Naive thymus-derived CD4-positive, alpha-beta T cell (primary cell): ENCODE measurements at regions not wholly inside any gene's neighbourhood (a gene's known extent, or its start where the extent isn't known, plus 50 kb on each side); places are given as distances from the start of the nearest gene placed in this dataset.

Source experiments
- ATAC-seq: fragments of 150-1000 bp; cut with Tn5 transposase; 2 replicates; pipeline ENCODE4 v1.10.0; 2021; ENCODE audit warnings: mild to moderate bottlenecking, moderate library complexity
- CTCF ChIA-PET: fragments of 350-600 bp; sonication (Branson Sonifier 250); formaldehyde crosslinking; loops from one replicate; lab custom pipeline; 2021; ENCODE audit warnings: antibody characterized with exemption; lab: Charles Lee
- POLR2A ChIA-PET: fragments of 350-600 bp; sonication (Branson Sonifier 250); formaldehyde crosslinking; loops from one replicate; lab custom pipeline; 2021; ENCODE audit warnings: antibody characterized with exemption, inconsistent platforms; lab: Charles Lee
- DNase-seq, 9 donors: peaks; one replicate each; pipeline versions ENCODE4 v3.0.0 to v3.0.0-alpha.2; 2020 to 2022; ENCODE audit warnings: mixed read lengths in 1 of 9
- H3K27ac ChIP-seq: one replicate; pipeline ENCODE4 v1.7.0; 2013; ENCODE audit warnings: mild to moderate bottlenecking, low read depth, low read length, moderate library complexity
- H3K27me3 ChIP-seq, 2 donors: one replicate each; pipeline ENCODE4 v1.7.0; 2013; ENCODE audit warnings: low read length in 2 of 2, mild to moderate bottlenecking in 2 of 2, moderate library complexity in 2 of 2; ENCODE audit not compliant: control insufficient read depth in 2 of 2, insufficient read depth in 2 of 2
- H3K36me3 ChIP-seq, 3 experiments: 1 replicate in 2 of 3; 2 replicates in 1 of 3; pipeline ENCODE4 v1.7.0; 2013; ENCODE audit warnings: low read length in 3 of 3, mild to moderate bottlenecking in 3 of 3, moderate library complexity in 1 of 3; ENCODE audit not compliant: insufficient read depth in 3 of 3, control insufficient read depth in 2 of 3
- H3K4me1 ChIP-seq, 2 donors: one replicate each; pipeline ENCODE4 v1.7.0; 2013; ENCODE audit warnings: low read length in 2 of 2, mild to moderate bottlenecking in 2 of 2, moderate library complexity in 1 of 2; ENCODE audit not compliant: control insufficient read depth in 2 of 2, insufficient read depth in 2 of 2
- H3K4me3 ChIP-seq: 2 replicates; pipeline ENCODE4 v1.7.0; 2013; ENCODE audit warnings: mild to moderate bottlenecking, low read length
- H3K9me3 ChIP-seq, 3 experiments: 1 replicate in 2 of 3; 2 replicates in 1 of 3; pipeline ENCODE4 v1.7.0; 2013; ENCODE audit warnings: low read length in 3 of 3; ENCODE audit not compliant: control insufficient read depth in 2 of 3
- H3K27ac Mint-ChIP-seq, 9 donors: one replicate each; pipeline ENCODE4 v1.8.0; 2020 to 2022; ENCODE audit warnings: mixed read lengths in 9 of 9, mild to moderate bottlenecking in 8 of 9, moderate library complexity in 5 of 9, inconsistent platforms in 2 of 9
- H3K27me3 Mint-ChIP-seq, 5 donors: one replicate each; pipeline ENCODE4 v1.8.0; 2021 to 2022; ENCODE audit warnings: mixed read lengths in 5 of 5, mild to moderate bottlenecking in 1 of 5
- H3K36me3 Mint-ChIP-seq, 5 donors: one replicate each; pipeline ENCODE4 v1.8.0; 2020 to 2022; ENCODE audit warnings: mixed read lengths in 5 of 5, mild to moderate bottlenecking in 3 of 5, inconsistent platforms in 1 of 5
- H3K4me1 Mint-ChIP-seq, 7 donors: one replicate each; pipeline ENCODE4 v1.8.0; 2020 to 2022; ENCODE audit warnings: mixed read lengths in 7 of 7, mild to moderate bottlenecking in 3 of 7, inconsistent platforms in 1 of 7
- H3K4me3 Mint-ChIP-seq, 10 donors: one replicate each; pipeline ENCODE4 v1.8.0; 2020 to 2022; ENCODE audit warnings: mild to moderate bottlenecking in 10 of 10, mixed read lengths in 10 of 10, moderate library complexity in 6 of 10, inconsistent platforms in 2 of 10
- H3K9me3 Mint-ChIP-seq, 11 donors: one replicate each; pipeline ENCODE4 v1.8.0; 2020 to 2022; ENCODE audit warnings: mixed read lengths in 11 of 11, mild to moderate bottlenecking in 4 of 11, inconsistent platforms in 1 of 11, moderate library complexity in 1 of 11
- intact Hi-C, 2 donors: fragments of 100-400 bp; cut with micrococcal nuclease; formaldehyde crosslinking; loops; one replicate each; pipeline ENCODE4 v1.15.1; 2023

- H3K36me3 ChIP-seq: no peaks in the 10 kb centered on the region
- peaks cover 0 to 11% (median 0%) of the 10 kb centered on the region in 3 experiments for H3K9me3 ChIP-seq
- H3K27me3 Mint-ChIP-seq: no peaks in the 10 kb centered on the region
- peaks cover 0 to 24% (median 15%) of the 10 kb centered on the region in 11 donors for H3K9me3 Mint-ChIP-seq
- H3K27ac Mint-ChIP-seq: no peak overlapping the region
- ATAC-seq (no peak), DNase-seq (no peak)
- CTCF ChIA-PET: interaction anchor here (0.5 to 3.6 kb wide), 11 partner anchors 8 to 474 kb away, joined by 3 to 51 read pairs (median 3); no protein-coding TSS in a partner anchor
- H3K4me3 Mint-ChIP-seq: no peak overlapping the region
- peaks cover 6 to 36% (median 14%) of the 10 kb centered on the region in 7 donors for H3K4me1 Mint-ChIP-seq
- H3K4me3 ChIP-seq: no peak overlapping the region
- POLR2A ChIA-PET: interaction anchor here (1.2 to 2.3 kb wide), 3 partner anchors 10 to 182 kb away, joined by 3 to 10 read pairs (median 4); no protein-coding TSS in a partner anchor
- peaks cover 3 to 4% of the 10 kb centered on the region in 2 donors for H3K4me1 ChIP-seq
- intact Hi-C loops: loop anchor here in 1 of 2 donors (5.0 kb wide), 1 partner anchor 33 kb away; no protein-coding TSS in a partner anchor
- H3K27ac ChIP-seq: no peak overlapping the region
- H3K36me3 Mint-ChIP-seq: peaks cover 0 to 19% (median 11%) of the 10 kb centered on the region in 5 donors
- H3K27me3 ChIP-seq: no peaks in the 10 kb centered on the region
These were observed 98.4 kb upstream of the SGIP1 start for GRCh38 chr1:66435541-66435940.

GRCh38 chr1:66436378-66437135 is 97.4 kb upstream of the SGIP1 start:
- ChIA-PET CTCF (interaction anchor here (0.6 to 3.6 kb wide), 13 partner anchors 9 to 477 kb away, joined by 3 to 51 read pairs (median 3); no protein-coding TSS in a partner anchor), POLR2A (interaction anchor here (0.9 to 2.3 kb wide), 5 partner anchors 9 to 183 kb away, joined by 3 to 10 read pairs (median 4); no protein-coding TSS in a partner anchor)
- Mint-ChIP-seq H3K27me3 (no peaks in the 10 kb centered on the region), H3K4me3 (no peak overlapping the region), H3K4me1 (peaks cover 6 to 36% (median 14%) of the 10 kb centered on the region in 7 donors), H3K9me3 (peaks cover 0 to 14% (median 7%) of the 10 kb centered on the region in 11 donors), H3K36me3 (peaks cover 0 to 17% (median 2%) of the 10 kb centered on the region in 5 donors), H3K27ac (peak overlapping the region in 4 of 9 donors; percentile 3 to 30 (median 8))
- H3K36me3 ChIP-seq: no peaks in the 10 kb centered on the region
- intact Hi-C loops: loop anchor here (1.0 to 5.0 kb wide), 5 partner anchors 9 to 154 kb away; no protein-coding TSS in a partner anchor
- DNase-seq (peak in 7 of 9 donors; percentile 12 to 52 (median 32)), ATAC-seq (peak; percentile 79)
- no peak overlapping the region for H3K27ac ChIP-seq
- no peaks in the 10 kb centered on the region for H3K27me3 ChIP-seq
- H3K9me3 ChIP-seq: peaks cover 0 to 3% (median 0%) of the 10 kb centered on the region in 3 experiments
- no peak overlapping the region for H3K4me3 ChIP-seq
- H3K4me1 ChIP-seq: peaks cover 3 to 4% of the 10 kb centered on the region in 2 donors

DNA sequence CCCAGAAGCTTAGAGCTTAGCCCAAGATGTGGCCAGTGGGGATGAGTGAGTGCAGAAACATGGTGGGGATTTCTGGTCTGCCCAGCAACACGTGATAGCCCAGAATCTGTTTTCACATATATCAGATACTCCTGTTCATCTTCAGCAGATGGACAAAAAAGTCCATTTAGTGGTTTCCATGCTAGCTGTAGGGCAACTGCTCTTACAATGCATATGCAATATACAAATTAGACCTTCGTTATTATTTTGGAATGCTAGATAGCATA is 96.9 kb upstream of the SGIP1 start:
- H3K9me3 Mint-ChIP-seq: peaks cover 0 to 11% (median 4%) of the 10 kb centered on the region in 11 donors
- H3K4me1 ChIP-seq: peaks cover 3 to 4% of the 10 kb centered on the region in 2 donors
- ChIA-PET POLR2A (interaction anchor here (0.9 to 2.3 kb wide), 4 partner anchors 8 to 184 kb away, joined by 3 to 10 read pairs (median 5); no protein-coding TSS in a partner anchor), CTCF (interaction anchor here (0.7 to 3.6 kb wide), 9 partner anchors 8 to 478 kb away, joined by 3 to 51 read pairs (median 7); no protein-coding TSS in a partner anchor)
- ATAC-seq (no peak), DNase-seq (no peak)
- peaks cover 6 to 39% (median 14%) of the 10 kb centered on the region in 7 donors for H3K4me1 Mint-ChIP-seq
- H3K9me3 ChIP-seq: no peaks in the 10 kb centered on the region
- H3K4me3 Mint-ChIP-seq: no peak overlapping the region
- no peak overlapping the region for H3K27ac Mint-ChIP-seq
- H3K36me3 Mint-ChIP-seq: peaks cover 0 to 17% (median 0%) of the 10 kb centered on the region in 5 donors
- no peak overlapping the region for H3K4me3 ChIP-seq
- H3K36me3 ChIP-seq: no peaks in the 10 kb centered on the region
- intact Hi-C loops: loop anchor here (2.0 to 5.0 kb wide), 2 partner anchors 30 to 35 kb away; no protein-coding TSS in a partner anchor
- H3K27ac ChIP-seq: no peak overlapping the region
- no peaks in the 10 kb centered on the region for H3K27me3 ChIP-seq
- H3K27me3 Mint-ChIP-seq: no peaks in the 10 kb centered on the region

- Histone ChIP-seq H3K4me3 (no peak overlapping the region), H3K27ac (no peak overlapping the region), H3K4me1 (peaks cover 3 to 4% of the 10 kb centered on the region in 2 donors), H3K9me3 (no peaks in the 10 kb centered on the region), H3K27me3 (no peaks in the 10 kb centered on the region), H3K36me3 (no peaks in the 10 kb centered on the region)
- Mint-ChIP-seq H3K27me3 (no peaks in the 10 kb centered on the region), H3K27ac (no peak overlapping the region), H3K4me3 (peak overlapping the region in 1 of 10 donors; percentile 58), H3K4me1 (peaks cover 6 to 39% (median 14%) of the 10 kb centered on the region in 7 donors), H3K9me3 (peaks cover 0 to 4% (median 0%) of the 10 kb centered on the region in 11 donors), H3K36me3 (peaks cover 0 to 9% (median 0%) of the 10 kb centered on the region in 5 donors)
- DNase-seq: no peak
- ChIA-PET CTCF (interaction anchor here (1.1 to 3.6 kb wide), 3 partner anchors 7 to 479 kb away, joined by 4 to 51 read pairs (median 8); no protein-coding TSS in a partner anchor), POLR2A (no interaction called here)
- ATAC-seq: no peak
- intact Hi-C loops: loop anchor here in 1 of 2 donors (5.0 kb wide), 1 partner anchor 36 kb away; no protein-coding TSS in a partner anchor
These were observed 95.9 kb upstream of the SGIP1 start for GRCh38 chr1:66438062-66438461.

DNA sequence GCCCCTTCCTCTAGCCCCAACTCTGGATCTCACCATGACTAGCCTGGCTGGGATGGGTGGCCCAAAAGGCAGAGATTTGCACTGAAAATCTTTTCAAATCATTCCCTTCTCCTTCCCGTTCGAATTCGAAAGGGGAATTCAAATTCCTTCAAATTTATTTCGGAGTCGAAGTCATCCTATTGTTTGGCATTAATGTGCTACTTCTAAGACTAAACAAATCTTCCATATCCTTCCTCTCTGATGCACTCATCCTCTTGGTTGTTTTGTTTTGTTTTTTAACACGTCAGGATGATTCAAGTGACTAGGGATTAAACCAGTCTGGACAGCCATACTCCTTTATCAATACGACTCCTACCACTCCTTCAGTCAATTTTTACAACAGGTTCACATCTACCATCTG is 95.5 kb upstream of the SGIP1 start:
- Mint-ChIP-seq H3K27me3 (no peaks in the 10 kb centered on the region), H3K4me1 (peaks cover 6 to 40% (median 14%) of the 10 kb centered on the region in 7 donors), H3K9me3 (peaks cover 0 to 4% (median 0%) of the 10 kb centered on the region in 11 donors), H3K36me3 (peaks cover 0 to 9% (median 0%) of the 10 kb centered on the region in 5 donors), H3K4me3 (peak overlapping the region in 1 of 10 donors; percentile 58), H3K27ac (peak overlapping the region in 1 of 9 donors; percentile 79)
- ChIA-PET POLR2A (no interaction called here), CTCF (no interaction called here)
- Histone ChIP-seq H3K4me1 (peaks cover 3 to 4% of the 10 kb centered on the region in 2 donors), H3K4me3 (no peak overlapping the region), H3K27ac (no peak overlapping the region), H3K27me3 (no peaks in the 10 kb centered on the region), H3K36me3 (no peaks in the 10 kb centered on the region), H3K9me3 (no peaks in the 10 kb centered on the region)
- intact Hi-C loops: loop anchor here in 1 of 2 donors (5.0 kb wide), 1 partner anchor 36 kb away; no protein-coding TSS in a partner anchor
- DNase-seq: no peak
- no peak for ATAC-seq

GRCh38 chr1:66439031-66439740 is 94.8 kb upstream of the SGIP1 start:
- POLR2A ChIA-PET: no interaction called here
- no peak overlapping the region for H3K27ac ChIP-seq

More at GRCh38 chr1:66439031-66439740, 94.8 kb upstream of the SGIP1 start:
- ATAC-seq: peak; percentile 79
- intact Hi-C loops: loop anchor here in 1 of 2 donors (5.0 kb wide), 1 partner anchor 37 kb away; no protein-coding TSS in a partner anchor
- Histone ChIP-seq H3K27me3 (no peaks in the 10 kb centered on the region), H3K4me3 (no peak overlapping the region), H3K4me1 (peaks cover 3 to 4% of the 10 kb centered on the region in 2 donors), H3K9me3 (no peaks in the 10 kb centered on the region), H3K36me3 (no peaks in the 10 kb centered on the region)
- peaks cover 7 to 47% (median 16%) of the 10 kb centered on the region in 7 donors for H3K4me1 Mint-ChIP-seq
- DNase-seq: no peak
- H3K9me3 Mint-ChIP-seq: peaks cover 0 to 2% (median 0%) of the 10 kb centered on the region in 11 donors
- CTCF ChIA-PET: interaction anchor here (0.7 to 1.1 kb wide), 2 partner anchors 157 to 196 kb away, joined by 3 read pairs; no protein-coding TSS in a partner anchor
- H3K27me3 Mint-ChIP-seq: no peaks in the 10 kb centered on the region
- peaks cover 0 to 7% (median 0%) of the 10 kb centered on the region in 5 donors for H3K36me3 Mint-ChIP-seq
- peak overlapping the region in 2 of 9 donors; percentile 6 to 79 for H3K27ac Mint-ChIP-seq
- peak overlapping the region in 1 of 10 donors; percentile 58 for H3K4me3 Mint-ChIP-seq
